HCT116 (cell line): ENCODE measurements at regions not wholly inside any gene's neighbourhood (a gene's known extent, or its start where the extent isn't known, plus 50 kb on each side); places are given as distances from the start of the nearest gene placed in this dataset.

Source experiments
- CEBPB ChIP-seq: IDR thresholded peaks from 2 replicates; pipeline ENCODE4 v1.6.1; 2012; ENCODE audit warnings: low read depth
- EZH2phosphoT487 ChIP-seq: fragments of 200-600 bp; IDR thresholded peaks from 2 replicates; pipeline ENCODE4 v1.6.1; 2018; ENCODE audit warnings: antibody characterized with exemption, borderline replicate concordance
- FOSL1 ChIP-seq: IDR thresholded peaks from 2 replicates; pipeline ENCODE4 v1.6.1; 2012; ENCODE audit warnings: low read depth
- MAX ChIP-seq: IDR thresholded peaks from 2 replicates; pipeline ENCODE4 v1.6.1; 2012
- POLR2A ChIP-seq: IDR thresholded peaks from 2 replicates; pipeline ENCODE4 v1.7.0; 2011; ENCODE audit warnings: borderline replicate concordance; ENCODE audit not compliant: insufficient read depth, insufficient read length; ENCODE audit errors: extremely low read depth
- RAD21 ChIP-seq: IDR thresholded peaks from 2 replicates; pipeline ENCODE4 v1.6.1; 2012; ENCODE audit warnings: low read depth, mild to moderate bottlenecking
- REST ChIP-seq: IDR thresholded peaks from 2 replicates; pipeline ENCODE4 v1.6.1; 2012; ENCODE audit warnings: low read depth
- SP1 ChIP-seq: IDR thresholded peaks from 2 replicates; pipeline ENCODE4 v1.6.1; 2012; ENCODE audit warnings: low read depth
- YY1 ChIP-seq: IDR thresholded peaks from 2 replicates; pipeline ENCODE4 v1.6.1; 2011; ENCODE audit warnings: low read length, low read depth, moderate library complexity, mild to moderate bottlenecking; ENCODE audit not compliant: insufficient replicate concordance; ENCODE audit errors: extremely low read depth
- TF ChIP-seq, protein P1 (sequence below), 3 experiments: fragments of 200-600 bp in 1 of 3; sonication (generic) in 1 of 3; IDR thresholded peaks in 2 of 3; conservative IDR thresholded peaks in 1 of 3; 2 replicates each; pipeline ENCODE4 v1.5.1; 2012 to 2017; ENCODE audit warnings: low read depth in 2 of 3, low read length in 2 of 3, antibody characterized with exemption in 1 of 3, borderline replicate concordance in 1 of 3, control low read depth in 1 of 3, mild to moderate bottlenecking in 1 of 3, mixed read lengths in 1 of 3, mixed run types in 1 of 3, moderate library complexity in 1 of 3; ENCODE audit not compliant: insufficient read depth in 1 of 3

DNA sequence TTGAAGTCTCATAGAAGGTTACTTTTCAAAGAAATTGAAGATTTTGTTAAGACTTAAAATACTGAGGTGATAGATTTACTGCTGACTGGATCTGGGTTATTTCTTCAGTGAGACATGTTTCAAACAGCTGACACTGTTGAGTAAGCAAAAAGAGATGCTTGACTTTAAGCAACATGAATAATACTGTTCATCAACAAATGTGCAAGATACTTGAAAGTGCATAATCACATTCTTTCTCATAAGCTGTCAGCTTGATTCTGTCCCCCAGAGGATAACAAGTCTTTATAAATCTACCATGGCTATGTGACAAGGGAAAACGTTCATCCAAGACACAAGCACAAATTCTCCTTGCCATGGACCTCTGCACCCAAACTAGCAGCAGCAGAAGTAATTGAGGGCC, 260.1 kb upstream of the CDH18 start:
- TF ChIP-seq CEBPB (no peak), RAD21 (no peak), EZH2phosphoT487 (no peak), SP1 (no peak), POLR2A (no peak), MAX (no peak), YY1 (no peak), REST (no peak), FOSL1 (no peak)
- TF ChIP-seq, protein P1, sequence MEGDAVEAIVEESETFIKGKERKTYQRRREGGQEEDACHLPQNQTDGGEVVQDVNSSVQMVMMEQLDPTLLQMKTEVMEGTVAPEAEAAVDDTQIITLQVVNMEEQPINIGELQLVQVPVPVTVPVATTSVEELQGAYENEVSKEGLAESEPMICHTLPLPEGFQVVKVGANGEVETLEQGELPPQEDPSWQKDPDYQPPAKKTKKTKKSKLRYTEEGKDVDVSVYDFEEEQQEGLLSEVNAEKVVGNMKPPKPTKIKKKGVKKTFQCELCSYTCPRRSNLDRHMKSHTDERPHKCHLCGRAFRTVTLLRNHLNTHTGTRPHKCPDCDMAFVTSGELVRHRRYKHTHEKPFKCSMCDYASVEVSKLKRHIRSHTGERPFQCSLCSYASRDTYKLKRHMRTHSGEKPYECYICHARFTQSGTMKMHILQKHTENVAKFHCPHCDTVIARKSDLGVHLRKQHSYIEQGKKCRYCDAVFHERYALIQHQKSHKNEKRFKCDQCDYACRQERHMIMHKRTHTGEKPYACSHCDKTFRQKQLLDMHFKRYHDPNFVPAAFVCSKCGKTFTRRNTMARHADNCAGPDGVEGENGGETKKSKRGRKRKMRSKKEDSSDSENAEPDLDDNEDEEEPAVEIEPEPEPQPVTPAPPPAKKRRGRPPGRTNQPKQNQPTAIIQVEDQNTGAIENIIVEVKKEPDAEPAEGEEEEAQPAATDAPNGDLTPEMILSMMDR (IDR thresholded peaks at IDR 0.05 in 2 of 3, conservative IDR thresholded peaks at IDR 0.05 in 1 of 3; ENCODE audit: borderline replicate concordance in 1 of 3, insufficient read depth in 1 of 3, low read depth in 2 of 3, low read length in 2 of 3): no peak
